ENCODE measurements at regions not wholly inside any gene's neighbourhood (a gene's known extent, or its start where the extent isn't known, plus 50 kb on each side); places are given as distances from the start of the nearest gene placed in this dataset.

GRCh38 chr14:57060276-57060955 is 208.3 kb downstream of the EXOC5 start:
- TF ChIP-seq CTCF (IDR thresholded peaks at IDR 0.05; ENCODE audit: poor library complexity, severe bottlenecking) (no peak), POLR2AphosphoS5 (IDR thresholded peaks at IDR 0.05) (no peak), REST (IDR thresholded peaks at IDR 0.05; ENCODE audit: borderline replicate concordance) (no peak), EP300 (conservative IDR thresholded peaks at IDR 0.05; ENCODE audit: poor library complexity, severe bottlenecking) (no peak), RAD21 (conservative IDR thresholded peaks at IDR 0.05) (no peak)

Data from neural cell (in vitro differentiated cells).